Calu3 (cell line): ENCODE measurements at regions not wholly inside any gene's neighbourhood (a gene's known extent, or its start where the extent isn't known, plus 50 kb on each side); places are given as distances from the start of the nearest gene placed in this dataset.

Experiments
- BruUV-seq: library from RNA; stranded (reverse); fragments of 400-500 nt; replicated peaks from 2 replicates; lab custom pipeline; 2021; lab: Mats Ljungman, UMichigan
- CTCF ChIA-PET: fragments of 300-600 bp; sonication (Branson Sonifier 250); formaldehyde crosslinking; loops from one replicate; lab custom pipeline; 2022; ENCODE audit warnings: antibody characterized with exemption; lab: Charles Lee
- DNase-seq: peaks from one replicate; pipeline ENCODE4 v3.0.0; 2022
- H3K27ac Mint-ChIP-seq: one replicate; pipeline ENCODE4 v1.8.0; 2022; ENCODE audit warnings: mixed read lengths; ENCODE audit not compliant: unreplicated experiment
- H3K27me3 Mint-ChIP-seq: one replicate; pipeline ENCODE4 v1.8.0; 2022; ENCODE audit warnings: mixed read lengths; ENCODE audit not compliant: unreplicated experiment
- H3K36me3 Mint-ChIP-seq: one replicate; pipeline ENCODE4 v1.8.0; 2022; ENCODE audit warnings: mild to moderate bottlenecking, moderate library complexity, mixed read lengths; ENCODE audit not compliant: insufficient read depth, unreplicated experiment
- H3K4me1 Mint-ChIP-seq: one replicate; pipeline ENCODE4 v1.8.0; 2022; ENCODE audit warnings: mild to moderate bottlenecking, low read depth, mixed read lengths; ENCODE audit not compliant: unreplicated experiment
- H3K4me3 Mint-ChIP-seq: one replicate; pipeline ENCODE4 v1.8.0; 2022; ENCODE audit warnings: mild to moderate bottlenecking, low read depth, moderate library complexity, mixed read lengths; ENCODE audit not compliant: unreplicated experiment
- H3K9me3 Mint-ChIP-seq: one replicate; pipeline ENCODE4 v1.8.0; 2022; ENCODE audit warnings: low read depth, mixed read lengths; ENCODE audit not compliant: unreplicated experiment
- CTCF ChIP-seq: fragments of 200-600 bp; IDR thresholded peaks from one replicate; pipeline ENCODE4 v1.8.0; 2022; ENCODE audit warnings: antibody characterized with exemption; ENCODE audit not compliant: unreplicated experiment
- intact Hi-C: fragments of 100-400 bp; cut with micrococcal nuclease; formaldehyde crosslinking; loops from one replicate; pipeline ENCODE4 v1.10.0; 2022; ENCODE audit not compliant: unreplicated experiment

- TF ChIP-seq CTCF = no peak
- Mint-ChIP-seq H3K4me1 (no peaks in the 10 kb centered on the region), H3K27me3 (peaks cover 87% of the 10 kb centered on the region), H3K27ac (no peak overlapping the region), H3K36me3 (no peaks in the 10 kb centered on the region), H3K9me3 (no peaks in the 10 kb centered on the region), H3K4me3 (no peak overlapping the region)
- CTCF ChIA-PET = no interaction called here
- no TSS peak for BruUV-seq
- no peak for DNase-seq
- intact Hi-C loops = no loop called here
Measured at GRCh38 chr16:73415286-73415685, 367.4 kb upstream of the ZFHX3 start.

- peaks cover 87% of the 10 kb centered on the region for H3K27me3 Mint-ChIP-seq
- no peaks in the 10 kb centered on the region for H3K36me3 Mint-ChIP-seq
- CTCF ChIA-PET = no interaction called here
- no peaks in the 10 kb centered on the region for H3K4me1 Mint-ChIP-seq
- DNase-seq = no peak
- intact Hi-C loops = no loop called here
- no peak for TF ChIP-seq CTCF
- H3K4me3 Mint-ChIP-seq = no peak overlapping the region
- H3K9me3 Mint-ChIP-seq = no peaks in the 10 kb centered on the region
- H3K27ac Mint-ChIP-seq = no peak overlapping the region
- BruUV-seq = no TSS peak
Measured at GRCh38 chr16:73414638-73415037, 366.7 kb upstream of the ZFHX3 start.

- BruUV-seq = no TSS peak
- Mint-ChIP-seq H3K36me3 (no peaks in the 10 kb centered on the region), H3K4me3 (no peak overlapping the region), H3K27me3 (peaks cover 87% of the 10 kb centered on the region), H3K27ac (no peak overlapping the region), H3K4me1 (no peaks in the 10 kb centered on the region), H3K9me3 (no peaks in the 10 kb centered on the region)
- TF ChIP-seq CTCF = no peak
- CTCF ChIA-PET = no interaction called here
- intact Hi-C loops = no loop called here
- no peak for DNase-seq
Measured at GRCh38 chr16:73413830-73414190, 365.9 kb upstream of the ZFHX3 start.

- H3K4me1 Mint-ChIP-seq = no peaks in the 10 kb centered on the region
- no TSS peak for BruUV-seq
- H3K27ac Mint-ChIP-seq = no peak overlapping the region
- DNase-seq = no peak
- no peaks in the 10 kb centered on the region for H3K36me3 Mint-ChIP-seq
- intact Hi-C loops = no loop called here
- H3K27me3 Mint-ChIP-seq = peaks cover 87% of the 10 kb centered on the region
- no peak for TF ChIP-seq CTCF
- H3K9me3 Mint-ChIP-seq = no peaks in the 10 kb centered on the region
- H3K4me3 Mint-ChIP-seq = no peak overlapping the region
- CTCF ChIA-PET = no interaction called here
Measured at GRCh38 chr16:73413091-73413829, 365.3 kb upstream of the ZFHX3 start.
